ENCODE measurements at regions not wholly inside any gene's neighbourhood (a gene's known extent, or its start where the extent isn't known, plus 50 kb on each side); places are given as distances from the start of the nearest gene placed in this dataset.

DNA sequence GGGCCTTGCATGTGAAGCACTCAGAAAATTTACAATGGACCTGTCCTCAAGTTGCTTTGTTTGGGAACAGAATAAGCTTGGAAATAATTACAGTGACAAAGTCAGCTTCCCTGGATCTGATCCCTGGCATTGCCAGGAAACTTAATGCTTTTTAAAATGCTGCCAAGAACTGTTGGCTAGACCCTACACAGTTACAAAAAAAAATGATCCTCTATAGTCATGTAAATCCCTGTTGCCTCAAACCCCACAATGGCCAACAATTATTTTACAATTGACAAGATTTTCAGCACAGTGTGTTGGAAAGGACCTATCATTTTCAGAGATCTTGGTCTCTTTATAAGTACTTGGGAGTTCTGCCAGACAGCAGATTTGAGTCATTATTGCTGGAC lies 470.4 kb upstream of the ACVR2A start:
- peaks cover 2% of the 10 kb centered on the region for H3K4me1 ChIP-seq
- DNase-seq (ENCODE audit: low spot score in 2 of 2), result no peak
- no peak overlapping the region for H3K27ac ChIP-seq
- no peaks in the 10 kb centered on the region for H3K9me3 ChIP-seq
- no peak overlapping the region for H3K4me3 ChIP-seq
- no peaks in the 10 kb centered on the region for H3K36me3 ChIP-seq
- TF ChIP-seq CTCF (IDR thresholded peaks at IDR 0.05) (no peak), POLR2A (IDR thresholded peaks at IDR 0.05) (no peak), EP300 (IDR thresholded peaks at IDR 0.05) (no peak), POLR2AphosphoS5 (IDR thresholded peaks at IDR 0.05) (no peak)
- H3K27me3 ChIP-seq, result no peaks in the 10 kb centered on the region

DNA sequence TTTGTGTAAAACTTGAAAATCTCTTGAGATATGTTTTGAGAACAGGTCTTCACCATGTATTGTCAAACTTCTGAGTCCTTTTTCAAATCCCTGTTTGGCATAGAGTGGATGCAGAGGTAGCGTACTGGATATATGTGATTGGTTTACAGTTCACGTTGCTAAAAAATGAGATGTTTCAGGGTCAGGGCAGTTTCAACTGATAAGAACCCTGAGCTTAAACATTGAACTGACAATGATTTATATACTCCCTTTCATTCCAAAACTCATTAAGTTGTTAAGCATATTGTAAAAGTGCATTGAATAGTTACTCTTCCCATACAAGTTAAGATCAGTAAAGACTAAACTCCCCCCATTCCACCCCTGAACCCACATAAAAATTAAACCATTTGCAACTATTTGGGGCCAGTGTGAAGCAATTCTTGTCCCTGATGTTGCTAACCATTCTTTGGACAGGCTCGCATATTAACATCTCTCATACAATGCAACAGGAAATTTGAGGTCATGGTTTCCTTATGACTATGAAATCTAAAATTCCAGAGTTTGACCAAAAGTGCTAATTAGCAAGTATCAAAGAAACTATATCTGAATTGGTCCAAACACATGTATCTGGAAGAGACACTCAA lies 470.9 kb upstream of the ACVR2A start:
- no peaks in the 10 kb centered on the region for H3K9me3 ChIP-seq
- TF ChIP-seq CTCF (IDR thresholded peaks at IDR 0.05), result no peak
- no peak for TF ChIP-seq POLR2AphosphoS5 (IDR thresholded peaks at IDR 0.05)
- TF ChIP-seq POLR2A (IDR thresholded peaks at IDR 0.05), result no peak
- no peak for TF ChIP-seq EP300 (IDR thresholded peaks at IDR 0.05)
- peaks cover 2% of the 10 kb centered on the region for H3K4me1 ChIP-seq
- H3K36me3 ChIP-seq, result no peaks in the 10 kb centered on the region
- no peak overlapping the region for H3K27ac ChIP-seq
- H3K27me3 ChIP-seq, result no peaks in the 10 kb centered on the region
- H3K4me3 ChIP-seq, result no peak overlapping the region
- 48% methylated on average over 3 of the region's 3 CpGs for WGBS
- no peak for DNase-seq (ENCODE audit: low spot score in 2 of 2)

GRCh38 chr2:147368306-147368705 lies 476.5 kb upstream of the ACVR2A start:
- Histone ChIP-seq H3K36me3 (no peaks in the 10 kb centered on the region), H3K27me3 (no peaks in the 10 kb centered on the region), H3K27ac (no peak overlapping the region), H3K9me3 (no peaks in the 10 kb centered on the region), H3K4me3 (no peak overlapping the region), H3K4me1 (no peaks in the 10 kb centered on the region)
- no peak for DNase-seq (ENCODE audit: low spot score in 2 of 2)
- no peak for TF ChIP-seq POLR2AphosphoS5 (IDR thresholded peaks at IDR 0.05)
- TF ChIP-seq POLR2A (IDR thresholded peaks at IDR 0.05), result no peak
- no peak for TF ChIP-seq EP300 (IDR thresholded peaks at IDR 0.05)
- TF ChIP-seq CTCF (IDR thresholded peaks at IDR 0.05), result no peak

- no peak overlapping the region for H3K27ac ChIP-seq
- no peak overlapping the region for H3K4me3 ChIP-seq
- no peaks in the 10 kb centered on the region for H3K4me1 ChIP-seq
- H3K36me3 ChIP-seq, result no peaks in the 10 kb centered on the region
- no peak for DNase-seq (ENCODE audit: low spot score in 2 of 2)
- no peaks in the 10 kb centered on the region for H3K27me3 ChIP-seq
- TF ChIP-seq CTCF (IDR thresholded peaks at IDR 0.05) (no peak), POLR2AphosphoS5 (IDR thresholded peaks at IDR 0.05) (no peak), EP300 (IDR thresholded peaks at IDR 0.05) (no peak), POLR2A (IDR thresholded peaks at IDR 0.05) (no peak)
- WGBS, result 88% methylated on average over 6 of the region's 6 CpGs
- H3K9me3 ChIP-seq, result no peaks in the 10 kb centered on the region
These were observed 478.6 kb upstream of the ACVR2A start for GRCh38 chr2:147366279-147366678.

DNA sequence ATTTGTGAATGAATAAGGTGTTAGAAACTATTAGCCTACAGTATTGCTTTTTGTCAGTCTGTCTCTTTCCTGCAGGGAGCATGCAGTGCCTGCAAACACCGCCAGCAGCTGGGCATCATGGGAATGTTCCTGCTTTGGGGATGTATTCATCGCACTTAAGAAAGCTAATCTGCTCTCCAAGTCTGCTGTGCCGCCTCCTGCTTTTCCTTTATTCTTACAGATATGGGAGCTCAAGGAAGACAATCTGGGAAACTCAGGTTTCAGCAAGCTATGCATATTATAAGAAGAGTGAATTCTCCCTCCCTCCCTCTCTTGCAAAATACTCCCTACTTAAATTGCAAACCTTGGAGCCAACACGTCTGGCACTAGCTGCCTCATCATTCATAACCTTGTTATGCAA lies 479.2 kb upstream of the ACVR2A start:
- WGBS, result 76% methylated on average over 4 of the region's 4 CpGs
- Histone ChIP-seq H3K27ac (no peak overlapping the region), H3K36me3 (no peaks in the 10 kb centered on the region), H3K27me3 (no peaks in the 10 kb centered on the region), H3K4me3 (no peak overlapping the region), H3K9me3 (no peaks in the 10 kb centered on the region), H3K4me1 (no peaks in the 10 kb centered on the region)
- TF ChIP-seq CTCF (IDR thresholded peaks at IDR 0.05) (no peak), EP300 (IDR thresholded peaks at IDR 0.05) (no peak), POLR2A (IDR thresholded peaks at IDR 0.05) (no peak), POLR2AphosphoS5 (IDR thresholded peaks at IDR 0.05) (no peak)
- no peak for DNase-seq (ENCODE audit: low spot score in 2 of 2)

Data from suprapubic skin (tissue), 4 donors.